ENCODE measurements at regions not wholly inside any gene's neighbourhood (a gene's known extent, or its start where the extent isn't known, plus 50 kb on each side); places are given as distances from the start of the nearest gene placed in this dataset.

DNA sequence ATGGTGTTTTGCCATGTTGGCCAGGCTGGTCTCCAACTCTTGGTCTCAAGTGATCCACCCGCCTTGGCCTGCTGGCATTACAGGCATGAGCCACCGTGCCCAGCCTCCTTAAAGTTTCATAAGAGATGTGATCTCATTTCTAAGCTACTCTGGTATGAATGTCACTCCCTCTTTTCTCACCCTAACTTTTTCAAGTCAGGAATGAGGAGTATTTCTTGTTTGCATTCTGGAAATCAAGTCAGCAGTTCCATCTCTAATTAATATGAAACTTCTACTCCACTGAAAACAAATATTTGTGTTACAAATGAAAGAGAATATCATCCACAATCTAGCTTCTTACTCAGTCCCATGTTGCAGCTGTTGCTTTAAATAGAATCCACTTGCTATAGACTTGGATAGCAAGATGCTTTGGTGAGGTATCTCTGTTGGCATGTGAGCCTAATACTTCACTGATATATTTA, 61.3 kb downstream of the ARF6 start:
- TF ChIP-seq, protein P1, sequence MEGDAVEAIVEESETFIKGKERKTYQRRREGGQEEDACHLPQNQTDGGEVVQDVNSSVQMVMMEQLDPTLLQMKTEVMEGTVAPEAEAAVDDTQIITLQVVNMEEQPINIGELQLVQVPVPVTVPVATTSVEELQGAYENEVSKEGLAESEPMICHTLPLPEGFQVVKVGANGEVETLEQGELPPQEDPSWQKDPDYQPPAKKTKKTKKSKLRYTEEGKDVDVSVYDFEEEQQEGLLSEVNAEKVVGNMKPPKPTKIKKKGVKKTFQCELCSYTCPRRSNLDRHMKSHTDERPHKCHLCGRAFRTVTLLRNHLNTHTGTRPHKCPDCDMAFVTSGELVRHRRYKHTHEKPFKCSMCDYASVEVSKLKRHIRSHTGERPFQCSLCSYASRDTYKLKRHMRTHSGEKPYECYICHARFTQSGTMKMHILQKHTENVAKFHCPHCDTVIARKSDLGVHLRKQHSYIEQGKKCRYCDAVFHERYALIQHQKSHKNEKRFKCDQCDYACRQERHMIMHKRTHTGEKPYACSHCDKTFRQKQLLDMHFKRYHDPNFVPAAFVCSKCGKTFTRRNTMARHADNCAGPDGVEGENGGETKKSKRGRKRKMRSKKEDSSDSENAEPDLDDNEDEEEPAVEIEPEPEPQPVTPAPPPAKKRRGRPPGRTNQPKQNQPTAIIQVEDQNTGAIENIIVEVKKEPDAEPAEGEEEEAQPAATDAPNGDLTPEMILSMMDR (IDR thresholded peaks at IDR 0.05; ENCODE audit: borderline replicate concordance, insufficient read depth, low read depth, low read length): no peak
- H3K4me3 ChIP-seq (ENCODE audit: low read depth, low read length): no peak overlapping the region

DNA sequence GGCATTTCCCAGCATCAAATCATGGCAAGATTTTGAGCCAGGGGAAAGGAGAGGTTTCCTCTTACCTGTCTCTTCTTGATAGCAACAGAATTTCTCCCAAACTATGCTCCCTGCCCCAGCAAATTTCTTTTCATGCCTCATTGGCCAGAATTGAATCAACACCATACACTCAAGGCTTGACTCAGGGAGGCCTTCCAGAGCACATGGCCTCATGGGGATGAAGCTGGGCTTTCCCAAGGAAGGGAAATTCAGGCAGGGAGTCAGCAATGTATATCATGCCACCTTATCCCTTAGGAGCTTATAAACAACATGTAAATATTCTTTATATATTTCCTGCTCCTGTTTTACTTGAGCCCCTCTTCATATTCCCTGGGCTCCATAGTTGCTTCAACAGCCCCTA, 62.1 kb downstream of the ARF6 start:
- no peak overlapping the region for H3K4me3 ChIP-seq (ENCODE audit: low read depth, low read length)
- TF ChIP-seq, protein P1 (IDR thresholded peaks at IDR 0.05; ENCODE audit: borderline replicate concordance, insufficient read depth, low read depth, low read length): no peak

DNA sequence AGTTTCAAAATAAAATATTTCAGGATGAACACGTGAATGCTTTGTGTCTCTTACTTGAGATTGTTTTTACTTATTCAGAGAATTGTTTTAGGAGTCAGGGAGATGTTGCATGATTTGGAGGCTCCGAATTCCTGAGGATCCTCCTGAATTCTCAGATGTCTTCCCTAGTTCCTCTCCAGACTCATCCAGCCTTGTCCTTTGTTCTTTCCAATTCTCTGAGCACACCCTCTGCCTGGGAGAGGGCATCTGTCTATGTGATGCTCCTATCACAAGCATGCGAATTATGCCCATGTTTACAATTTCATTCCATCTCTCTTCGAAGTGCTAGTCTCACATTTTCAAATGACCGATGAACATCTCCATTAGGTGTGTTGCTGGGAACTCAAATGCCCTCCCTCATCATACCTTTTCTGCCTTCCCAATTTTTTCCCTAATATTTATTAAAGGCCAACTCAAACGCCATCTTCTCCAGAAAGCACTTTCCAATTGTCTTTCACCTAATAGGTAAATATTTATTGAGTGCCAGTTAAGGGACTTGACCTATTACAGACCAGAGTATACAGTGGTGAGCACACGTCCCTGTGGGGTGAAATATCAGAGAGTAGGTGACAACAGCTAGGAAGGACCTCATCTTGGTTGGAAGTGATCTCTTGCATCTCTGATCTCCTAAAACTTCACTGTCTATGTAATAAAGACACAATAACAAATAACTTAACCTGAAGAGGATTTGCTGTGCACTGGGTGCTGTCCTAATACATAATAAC, 64.4 kb downstream of the ARF6 start:
- TF ChIP-seq, protein P1 (IDR thresholded peaks at IDR 0.05; ENCODE audit: borderline replicate concordance, insufficient read depth, low read depth, low read length): no peak
- H3K4me3 ChIP-seq (ENCODE audit: low read depth, low read length): no peak overlapping the region

DNA sequence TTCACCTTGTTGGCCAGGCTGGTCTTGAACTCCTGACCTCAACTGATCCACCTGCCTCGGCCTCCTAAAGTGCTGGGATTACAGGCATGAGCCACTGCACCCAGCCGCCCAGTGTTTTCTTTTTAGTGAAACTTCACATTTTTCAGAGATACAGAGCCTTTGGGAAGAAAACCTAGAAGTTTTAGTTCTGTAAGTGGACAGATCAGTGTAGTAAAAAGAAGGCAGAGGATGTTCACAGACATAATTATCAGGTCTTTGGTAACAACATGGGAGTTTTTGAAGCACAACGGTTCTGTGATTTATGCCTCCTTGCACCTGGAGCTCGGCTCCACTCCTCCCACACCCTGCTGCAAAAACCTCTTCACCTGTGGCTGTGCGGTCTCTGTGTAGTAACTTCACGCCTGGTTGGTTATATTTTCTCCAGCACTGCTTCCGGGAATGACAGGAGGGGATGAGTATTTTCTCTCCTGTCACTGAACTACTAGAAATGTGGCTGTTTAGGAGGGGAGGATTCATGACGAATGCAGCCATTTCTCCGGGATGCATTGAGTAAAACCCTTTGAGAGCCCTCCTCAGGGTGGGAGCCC, 67.0 kb downstream of the ARF6 start:
- H3K4me3 ChIP-seq (ENCODE audit: low read depth, low read length): no peak overlapping the region
- TF ChIP-seq, protein P1 (IDR thresholded peaks at IDR 0.05; ENCODE audit: borderline replicate concordance, insufficient read depth, low read depth, low read length): no peak

DNA sequence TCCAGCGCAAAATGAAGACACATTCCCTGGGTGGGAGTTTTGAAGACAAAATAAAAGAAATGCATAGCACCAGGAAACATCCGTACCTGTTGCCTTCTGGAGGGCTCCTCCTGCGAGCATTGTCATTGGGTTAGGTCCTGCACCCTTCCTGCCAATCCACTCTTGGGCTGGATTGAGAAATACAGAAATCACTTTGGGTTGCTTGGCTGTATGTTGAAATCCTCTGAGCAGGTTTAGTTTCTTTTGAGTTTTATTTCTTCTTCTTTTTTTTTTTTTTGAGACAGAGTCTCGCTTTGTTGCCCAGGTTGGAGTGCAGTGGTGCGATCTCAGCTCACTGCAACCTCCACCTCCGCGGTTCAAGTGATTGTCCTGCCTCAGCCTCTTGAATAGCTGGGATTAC, 67.6 kb downstream of the ARF6 start:
- TF ChIP-seq, protein P1 (IDR thresholded peaks at IDR 0.05; ENCODE audit: borderline replicate concordance, insufficient read depth, low read depth, low read length): no peak
- no peak overlapping the region for H3K4me3 ChIP-seq (ENCODE audit: low read depth, low read length)

DNA sequence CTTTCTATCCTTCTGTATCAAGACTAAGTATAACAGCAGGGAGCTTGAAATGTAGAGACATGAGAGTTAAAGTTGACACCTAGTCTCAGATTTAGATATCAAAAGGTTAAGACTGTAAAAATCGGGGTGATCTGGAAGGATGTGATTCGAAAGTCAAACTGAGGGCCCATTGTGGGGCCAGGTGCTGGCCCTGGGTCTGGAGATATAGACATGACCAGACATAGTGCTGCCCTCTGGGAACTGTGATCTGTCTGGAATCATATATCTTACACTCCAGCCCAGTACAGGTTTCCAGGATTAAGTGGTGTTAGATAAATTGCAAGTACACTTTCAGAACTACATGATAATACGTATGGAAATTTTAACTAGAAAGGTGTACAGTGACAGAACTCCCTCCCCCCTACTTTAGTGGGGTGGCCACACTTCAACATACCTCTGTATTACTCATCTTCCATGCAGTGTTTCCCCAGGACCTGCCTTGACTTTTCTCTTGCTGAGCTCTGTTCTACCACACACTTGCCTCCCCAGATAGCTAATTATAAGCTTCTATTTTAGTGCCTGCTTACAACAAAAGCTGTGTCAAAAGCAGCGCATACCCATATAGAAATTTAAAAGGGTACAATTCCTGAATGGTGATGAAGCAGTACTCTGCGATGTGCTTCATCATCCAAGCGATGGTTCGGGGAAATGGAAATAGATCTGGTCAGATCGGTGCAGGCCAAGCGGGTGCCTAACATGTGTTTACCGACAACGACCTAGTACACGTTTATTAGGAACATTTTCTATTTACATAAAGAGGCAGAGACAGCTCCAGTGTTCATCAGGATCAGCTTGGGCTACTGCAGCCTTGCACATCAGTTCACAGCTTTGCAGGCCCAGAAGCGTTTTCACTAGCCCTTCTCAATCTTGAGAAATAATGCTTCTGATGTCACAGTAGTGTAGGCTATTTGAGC, 68.7 kb downstream of the ARF6 start:
- TF ChIP-seq, protein P1 (IDR thresholded peaks at IDR 0.05; ENCODE audit: borderline replicate concordance, insufficient read depth, low read depth, low read length): no peak
- no peak overlapping the region for H3K4me3 ChIP-seq (ENCODE audit: low read depth, low read length)
